OCI-LY1 (cell line): ENCODE measurements at regions not wholly inside any gene's neighbourhood (a gene's known extent, or its start where the extent isn't known, plus 50 kb on each side); places are given as distances from the start of the nearest gene placed in this dataset.
"Not testable (repeated sequence)": the region's sequence is repeated elsewhere in the genome, so short reads cannot be mapped to it uniquely, and the experiment has no call there.

ENCODE experiments used
- H2AFZ ChIP-seq: fragments of 200-600 bp; sonication (generic), shearing (Covaris generic); 2 replicates; pipeline ENCODE4 v1.6.0; 2014; ENCODE audit warnings: antibody characterized with exemption, mild to moderate bottlenecking, low read length
- H3F3A ChIP-seq: fragments of 200-600 bp; sonication (generic), shearing (Covaris generic); 2 replicates; pipeline ENCODE4 v1.6.0; 2014; ENCODE audit warnings: mild to moderate bottlenecking, antibody characterized with exemption, low read length, moderate library complexity; ENCODE audit not compliant: insufficient read depth
- H3K27ac ChIP-seq: fragments of 200-600 bp; sonication (generic); 2 replicates; pipeline ENCODE4 v1.5.1; 2014; ENCODE audit warnings: low read length, mixed run types, mild to moderate bottlenecking, low read depth; ENCODE audit not compliant: poor library complexity, severe bottlenecking
- H3K27me3 ChIP-seq: fragments of 200-600 bp; sonication (generic); 2 replicates; pipeline ENCODE4 v1.6.0; 2014; ENCODE audit warnings: antibody characterized with exemption, mild to moderate bottlenecking, low read length, moderate library complexity; ENCODE audit not compliant: insufficient read depth
- H3K36me3 ChIP-seq: fragments of 200-600 bp; sonication (generic); 2 replicates; pipeline ENCODE4 v1.6.1; 2014; ENCODE audit warnings: mild to moderate bottlenecking, antibody characterized with exemption, low read length, moderate library complexity, mixed read lengths; ENCODE audit not compliant: insufficient read depth
- H3K4me1 ChIP-seq: fragments of 200-600 bp; sonication (generic); 2 replicates; pipeline ENCODE4 v1.5.1; 2014; ENCODE audit warnings: mild to moderate bottlenecking, low read length, moderate library complexity; ENCODE audit not compliant: insufficient read depth, severe bottlenecking
- H3K4me2 ChIP-seq: fragments of 200-600 bp; sonication (generic), shearing (Covaris generic); 2 replicates; pipeline ENCODE4 v1.6.1; 2014; ENCODE audit warnings: low read length
- H3K4me3 ChIP-seq: fragments of 200-600 bp; sonication (generic); 2 replicates; pipeline ENCODE4 v1.5.1; 2014; ENCODE audit warnings: low read length, low read depth, mild to moderate bottlenecking, mixed read lengths; ENCODE audit not compliant: poor library complexity, severe bottlenecking
- H3K79me2 ChIP-seq: fragments of 200-600 bp; shearing (Covaris generic); 2 replicates; pipeline ENCODE4 v1.6.1; 2016; ENCODE audit warnings: mixed run types, low read length, mixed read lengths; ENCODE audit not compliant: insufficient read depth
- H3K9ac ChIP-seq: fragments of 200-600 bp; sonication (generic), shearing (Covaris generic); 2 replicates; pipeline ENCODE4 v1.6.1; 2014; ENCODE audit warnings: mild to moderate bottlenecking, low read length, mixed read lengths
- H3K9me2 ChIP-seq: fragments of 200-600 bp; sonication (generic), shearing (Covaris generic); 2 replicates; pipeline ENCODE4 v1.6.1; 2014; ENCODE audit warnings: low read depth, mild to moderate bottlenecking, low read length, mixed read lengths
- H3K9me3 ChIP-seq: fragments of 200-600 bp; shearing (Covaris generic); 2 replicates; pipeline ENCODE4 v1.6.1; 2014; ENCODE audit warnings: low read length, mixed read lengths
- H4K20me1 ChIP-seq: fragments of 200-600 bp; sonication (generic), shearing (Covaris generic); 2 replicates; pipeline ENCODE4 v1.6.0; 2016; ENCODE audit warnings: mild to moderate bottlenecking, low read length; ENCODE audit not compliant: insufficient read depth
- CTCF ChIP-seq: fragments of 200-600 bp; sonication (generic), shearing (Covaris generic); IDR thresholded peaks from 2 replicates; pipeline ENCODE4 v1.5.1; 2017; ENCODE audit warnings: mild to moderate bottlenecking, antibody characterized with exemption, low read length, moderate library complexity, mixed read lengths
- EZH2 ChIP-seq: fragments of 200-600 bp; sonication (generic), shearing (Covaris generic); IDR thresholded peaks from 2 replicates; pipeline ENCODE4 v1.8.0; 2017; ENCODE audit warnings: borderline replicate concordance, mixed run types, mild to moderate bottlenecking, antibody characterized with exemption, low read length, moderate library complexity, mixed read lengths

GRCh38 chr21:20463362-20463761 lies 534.8 kb upstream of the NCAM2 start:
- H3K4me1 ChIP-seq: no peaks in the 10 kb centered on the region
- H3K4me2 ChIP-seq: no peak overlapping the region
- H3K9ac ChIP-seq: no peak overlapping the region
- no peak overlapping the region for H3K27ac ChIP-seq
- H2AFZ ChIP-seq: no peak overlapping the region
- no peaks in the 10 kb centered on the region for H4K20me1 ChIP-seq
- H3F3A ChIP-seq: no peaks in the 10 kb centered on the region; the same call in 1 of the 2 replicates
- no peak overlapping the region for H3K4me3 ChIP-seq
- TF ChIP-seq CTCF (no peak), EZH2 (no peak)
- H3K36me3 ChIP-seq: no peaks in the 10 kb centered on the region
- no peaks in the 10 kb centered on the region for H3K79me2 ChIP-seq
- H3K27me3 ChIP-seq: no peaks in the 10 kb centered on the region
- H3K9me3 ChIP-seq: no peaks in the 10 kb centered on the region
- H3K9me2 ChIP-seq: no peaks in the 10 kb centered on the region

GRCh38 chr21:20469361-20469760 lies 528.8 kb upstream of the NCAM2 start:
- H3K4me3 ChIP-seq: no peak overlapping the region
- no peaks in the 10 kb centered on the region; the same call in 1 of the 2 replicates for H3F3A ChIP-seq
- H3K4me1 ChIP-seq: no peaks in the 10 kb centered on the region
- no peak overlapping the region for H2AFZ ChIP-seq
- H3K79me2 ChIP-seq: no peaks in the 10 kb centered on the region
- H3K9me2 ChIP-seq: no peaks in the 10 kb centered on the region
- no peaks in the 10 kb centered on the region for H3K36me3 ChIP-seq
- no peak overlapping the region for H3K9ac ChIP-seq
- TF ChIP-seq CTCF (no peak), EZH2 (no peak)
- H3K9me3 ChIP-seq: no peaks in the 10 kb centered on the region
- H4K20me1 ChIP-seq: no peaks in the 10 kb centered on the region
- H3K4me2 ChIP-seq: no peak overlapping the region
- H3K27me3 ChIP-seq: no peaks in the 10 kb centered on the region
- no peak overlapping the region for H3K27ac ChIP-seq

DNA sequence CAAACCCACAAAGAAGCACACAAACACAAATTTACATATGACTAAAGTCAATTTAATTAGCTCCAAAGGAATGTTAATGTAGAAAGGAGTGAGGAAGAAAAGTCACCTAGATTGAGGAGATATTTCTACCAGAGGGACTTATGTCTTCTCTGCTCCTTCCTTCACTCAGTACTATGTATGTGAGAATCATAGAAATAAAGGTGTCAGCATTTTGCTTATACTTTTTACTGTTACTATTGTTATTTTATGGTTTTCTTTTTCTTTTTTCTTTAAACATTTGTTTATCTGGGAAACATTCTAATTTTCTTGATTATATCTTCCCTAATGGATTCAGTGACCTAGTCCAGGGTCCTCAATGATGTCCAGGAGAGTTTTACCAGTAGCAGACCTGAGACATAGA lies 511.9 kb upstream of the NCAM2 start:
- no peaks in the 10 kb centered on the region for H3K27me3 ChIP-seq
- no peak overlapping the region for H3K9ac ChIP-seq
- no peak overlapping the region for H3K4me3 ChIP-seq
- H3K36me3 ChIP-seq: no peaks in the 10 kb centered on the region
- no peak overlapping the region for H3K4me2 ChIP-seq
- H2AFZ ChIP-seq: no peak overlapping the region
- H3K9me3 ChIP-seq: no peaks in the 10 kb centered on the region
- no peak for TF ChIP-seq CTCF
- TF ChIP-seq EZH2: no peak
- H3K79me2 ChIP-seq: no peaks in the 10 kb centered on the region; the same call in 1 of the 2 replicates
- no peaks in the 10 kb centered on the region for H3F3A ChIP-seq
- H4K20me1 ChIP-seq: no peaks in the 10 kb centered on the region
- H3K27ac ChIP-seq: no peak overlapping the region
- H3K4me1 ChIP-seq: no peaks in the 10 kb centered on the region
- no peaks in the 10 kb centered on the region for H3K9me2 ChIP-seq

GRCh38 chr21:20502915-20503314 lies 495.3 kb upstream of the NCAM2 start:
- not testable (repeated sequence) for H3K4me3 ChIP-seq, H3F3A ChIP-seq, H3K9me3 ChIP-seq, H3K36me3 ChIP-seq, H4K20me1 ChIP-seq, H3K27ac ChIP-seq, H2AFZ ChIP-seq, H3K9ac ChIP-seq, H3K4me1 ChIP-seq, H3K4me2 ChIP-seq, H3K27me3 ChIP-seq, H3K79me2 ChIP-seq, H3K9me2 ChIP-seq
